GM12878 (cell line): ENCODE measurements at regions not wholly inside any gene's neighbourhood (a gene's known extent, or its start where the extent isn't known, plus 50 kb on each side); places are given as distances from the start of the nearest gene placed in this dataset.

Experiments
- ATAC-seq: fragments of 200-7000 bp; cut with Tn5 transposase; 3 replicates; pipeline ENCODE4 v1.9.1; 2020; ENCODE audit warnings: mild to moderate bottlenecking, moderate library complexity
- BruUV-seq: library from RNA; stranded (reverse); fragments of 400-500 nt; replicated peaks from 2 replicates; lab custom pipeline; 2021; lab: Mats Ljungman, UMichigan
- CTCF ChIA-PET: fragments of 300-600 bp; sonication (Branson Sonifier 250); formaldehyde crosslinking; extraction: SDS; loops from one replicate; lab custom pipeline; 2021; ENCODE audit warnings: inconsistent platforms; lab: Yijun Ruan, JAX
- POLR2A ChIA-PET: fragments of 350-600 bp; formaldehyde crosslinking; extraction: SDS; loops from one replicate; lab custom pipeline; 2021; ENCODE audit warnings: inconsistent platforms; lab: Charles Lee
- RAD21 ChIA-PET: fragments of 300-600 bp; sonication (Branson Sonifier 250); formaldehyde crosslinking; loops from one replicate; lab custom pipeline; 2023; ENCODE audit warnings: antibody characterized with exemption; ENCODE audit not compliant: unreplicated experiment; lab: Charles Lee
- SMC1A ChIA-PET: fragments of 300-600 bp; sonication (Branson Sonifier 250); formaldehyde crosslinking; loops from one replicate; lab custom pipeline; 2023; ENCODE audit not compliant: unreplicated experiment, uncharacterized antibody; lab: Charles Lee
- DNase-seq: peaks from one replicate; pipeline ENCODE4 v3.0.0-alpha.2; 2011; ENCODE audit warnings: low read depth, low spot score
- FAIRE-seq: peaks from 3 replicates; lab custom pipeline; 2011; peaks lifted over from hg19 to GRCh38; lab: Jason Lieb, UNC
- H2AFZ ChIP-seq: 2 replicates; pipeline ENCODE4 v1.6.0; 2011; ENCODE audit warnings: low read depth, low read length, control low read depth; ENCODE audit not compliant: control insufficient read depth
- H3K27ac ChIP-seq: 2 replicates; pipeline ENCODE4 v1.5.1; 2011; ENCODE audit warnings: control low read depth; ENCODE audit not compliant: control insufficient read depth, insufficient read depth
- H3K27me3 ChIP-seq, 2 experiments: replicated peaks in 1 of 2; 2 replicates each; pipeline versions ENCODE4 v1.6.0 to v1.6.1; 2011; ENCODE audit warnings: low read length in 1 of 2; ENCODE audit not compliant: control insufficient read depth in 2 of 2, insufficient read depth in 2 of 2
- H3K36me3 ChIP-seq, 2 experiments: 2 replicates each; pipeline ENCODE4 v1.5.1; 2011; ENCODE audit warnings: low read length in 1 of 2; ENCODE audit not compliant: control insufficient read depth in 2 of 2, insufficient read depth in 2 of 2
- H3K4me1 ChIP-seq: 2 replicates; pipeline ENCODE4 v1.6.1; 2011; ENCODE audit warnings: mild to moderate bottlenecking, low read length, moderate library complexity, mixed read lengths; ENCODE audit not compliant: control insufficient read depth, insufficient read depth
- H3K4me2 ChIP-seq: 2 replicates; pipeline ENCODE4 v1.6.0; 2011; ENCODE audit warnings: control low read depth; ENCODE audit not compliant: control insufficient read depth, insufficient read depth
- H3K4me3 ChIP-seq: fragments of 200-600 bp; sonication (generic); 2 replicates; pipeline ENCODE4 v1.5.1; 2016
- H3K79me2 ChIP-seq: 2 replicates; pipeline ENCODE4 v1.6.0; 2011; ENCODE audit warnings: low read length; ENCODE audit not compliant: control insufficient read depth, insufficient read depth
- H3K9ac ChIP-seq: 2 replicates; pipeline ENCODE4 v1.8.0; 2011; ENCODE audit warnings: low read length, control low read depth, mixed read lengths; ENCODE audit not compliant: control insufficient read depth, insufficient read depth
- H3K9me3 ChIP-seq: replicated peaks from 3 replicates; pipeline ENCODE4 v1.5.1; 2011; ENCODE audit warnings: mild to moderate bottlenecking, low read length; ENCODE audit not compliant: control insufficient read depth, insufficient read depth
- H4K20me1 ChIP-seq: 2 replicates; pipeline ENCODE4 v1.6.0; 2011; ENCODE audit not compliant: control insufficient read depth, insufficient read depth
- FOXK2 ChIP-seq: fragments of 450-650 bp; IDR thresholded peaks from 2 replicates; pipeline ENCODE4 v1.6.1; 2017; ENCODE audit warnings: mild to moderate bottlenecking, moderate library complexity
- KLF5 ChIP-seq: fragments of 450-650 bp; IDR thresholded peaks from 2 replicates; pipeline ENCODE4 v1.6.1; 2014; ENCODE audit warnings: mild to moderate bottlenecking; ENCODE audit not compliant: partially characterized antibody
- MTA2 ChIP-seq: fragments of 450-650 bp; IDR thresholded peaks from 2 replicates; pipeline ENCODE4 v1.6.1; 2016; ENCODE audit warnings: low read depth, mild to moderate bottlenecking, moderate library complexity
- MTA3 ChIP-seq: IDR thresholded peaks from 2 replicates; pipeline ENCODE4 v1.6.1; 2012; ENCODE audit warnings: low read length, inconsistent platforms, borderline replicate concordance
- NFYB ChIP-seq: IDR thresholded peaks from 2 replicates; pipeline ENCODE4 v1.6.1; 2011; ENCODE audit warnings: low read depth, mild to moderate bottlenecking, low read length, improper control_type of control experiment, moderate library complexity; ENCODE audit not compliant: insufficient read depth
- NR2C1 ChIP-seq: fragments of 450-650 bp; IDR thresholded peaks from 2 replicates; pipeline ENCODE4 v1.6.1; 2017; ENCODE audit warnings: antibody characterized with exemption, mild to moderate bottlenecking, moderate library complexity
- NR2F1 ChIP-seq: fragments of 450-650 bp; conservative IDR thresholded peaks from 2 replicates; pipeline ENCODE4 v1.6.1; 2017; ENCODE audit warnings: mild to moderate bottlenecking
- SMARCA5 ChIP-seq: fragments of 450-650 bp; IDR thresholded peaks from 2 replicates; pipeline ENCODE4 v1.6.1; 2017; ENCODE audit warnings: mild to moderate bottlenecking
- SMC3 ChIP-seq: IDR thresholded peaks from 2 replicates; pipeline ENCODE4 v1.6.1; 2011; ENCODE audit warnings: low read length, improper control_type of control experiment, borderline replicate concordance
- SREBF1 ChIP-seq: IDR thresholded peaks from 2 replicates; pipeline ENCODE4 v1.6.1; 2012; ENCODE audit warnings: mild to moderate bottlenecking, low read length
- SUZ12 ChIP-seq: fragments of 200-600 bp; sonication (generic); IDR thresholded peaks from one replicate; pipeline ENCODE4 v1.6.1; 2018; ENCODE audit warnings: antibody characterized with exemption, mild to moderate bottlenecking; ENCODE audit not compliant: unreplicated experiment
- ZNF384 ChIP-seq: IDR thresholded peaks from 2 replicates; pipeline ENCODE4 v1.6.1; 2012; ENCODE audit warnings: low read depth, mild to moderate bottlenecking, low read length, improper control_type of control experiment, borderline replicate concordance
- WGBS: methylation state at CpG from one replicate; pipeline ENCODE4 v1.1.6; 2016; ENCODE audit warnings: low lambda C conversion rate; ENCODE audit not compliant: insufficient replicate concordance, insufficient coverage; ENCODE audit errors: missing lambda C conversion rate; 5-methylcytosine and 5-hydroxymethylcytosine counted together
- in situ Hi-C: fragments of 300-500 bp; cut with MboI; formaldehyde crosslinking; loops from 9 replicates; pipeline ENCODE4 v1.14.3; 2018; ENCODE audit warnings: mixed read lengths
- intact Hi-C: fragments of 100-400 bp; cut with micrococcal nuclease; formaldehyde crosslinking; loops from one replicate; pipeline ENCODE4 v1.14.2; 2022; ENCODE audit not compliant: unreplicated experiment
- TF ChIP-seq, protein P1 (sequence below): IDR thresholded peaks from 2 replicates; pipeline ENCODE4 v1.6.1; 2012; ENCODE audit warnings: low read length, inconsistent platforms

DNA sequence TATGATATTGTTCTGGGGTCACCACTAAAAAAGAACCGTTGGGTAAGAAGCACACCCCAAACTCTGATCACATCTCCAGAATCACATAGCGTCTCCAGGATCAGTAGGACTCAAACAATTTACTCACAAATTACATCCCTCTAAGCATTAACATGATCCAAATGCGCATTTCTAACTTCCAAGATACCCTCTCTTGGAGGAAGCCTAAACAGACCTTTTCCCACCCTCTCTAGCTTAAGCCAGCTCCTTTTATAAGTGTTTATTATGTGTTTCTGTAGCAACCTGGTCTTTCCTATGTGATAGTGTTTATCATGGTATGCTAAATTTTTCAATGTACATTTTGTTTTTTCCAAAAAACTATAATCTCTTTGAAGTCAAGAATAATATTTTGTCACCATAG lies 1846.5 kb downstream of the OLFM4 start:
- H2AFZ ChIP-seq = no peak overlapping the region
- no peaks in the 10 kb centered on the region for H3K9me3 ChIP-seq
- no peak overlapping the region for H3K27ac ChIP-seq
- H4K20me1 ChIP-seq = no peaks in the 10 kb centered on the region
- 9% methylated on average over 3 of the region's 3 CpGs for WGBS
- no peak overlapping the region for H3K9ac ChIP-seq
- TF ChIP-seq NR2C1 (no peak), MTA2 (no peak), MTA3 (no peak), FOXK2 (no peak), SUZ12 (no peak), SMARCA5 (no peak), SREBF1 (no peak), SMC3 (no peak), ZNF384 (no peak), KLF5 (no peak), NFYB (no peak), NR2F1 (no peak)
- TF ChIP-seq, protein P1, sequence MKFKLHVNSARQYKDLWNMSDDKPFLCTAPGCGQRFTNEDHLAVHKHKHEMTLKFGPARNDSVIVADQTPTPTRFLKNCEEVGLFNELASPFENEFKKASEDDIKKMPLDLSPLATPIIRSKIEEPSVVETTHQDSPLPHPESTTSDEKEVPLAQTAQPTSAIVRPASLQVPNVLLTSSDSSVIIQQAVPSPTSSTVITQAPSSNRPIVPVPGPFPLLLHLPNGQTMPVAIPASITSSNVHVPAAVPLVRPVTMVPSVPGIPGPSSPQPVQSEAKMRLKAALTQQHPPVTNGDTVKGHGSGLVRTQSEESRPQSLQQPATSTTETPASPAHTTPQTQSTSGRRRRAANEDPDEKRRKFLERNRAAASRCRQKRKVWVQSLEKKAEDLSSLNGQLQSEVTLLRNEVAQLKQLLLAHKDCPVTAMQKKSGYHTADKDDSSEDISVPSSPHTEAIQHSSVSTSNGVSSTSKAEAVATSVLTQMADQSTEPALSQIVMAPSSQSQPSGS = no peak
- no peak overlapping the region for H3K4me2 ChIP-seq
- ATAC-seq = no peak
- RAD21 ChIA-PET = no interaction called here
- intact Hi-C loops = no loop called here
- no peaks in the 10 kb centered on the region for H3K36me3 ChIP-seq
- no peak for FAIRE-seq
- H3K4me1 ChIP-seq = no peaks in the 10 kb centered on the region
- POLR2A ChIA-PET = no interaction called here
- CTCF ChIA-PET = no interaction called here
- SMC1A ChIA-PET = no interaction called here
- no TSS peak for BruUV-seq
- no peak for DNase-seq
- H3K79me2 ChIP-seq = no peaks in the 10 kb centered on the region
- in situ Hi-C loops = no loop called here
- H3K27me3 ChIP-seq = no peaks in the 10 kb centered on the region
- no peak overlapping the region for H3K4me3 ChIP-seq
